ENCODE measurements at regions not wholly inside any gene's neighbourhood (a gene's known extent, or its start where the extent isn't known, plus 50 kb on each side); places are given as distances from the start of the nearest gene placed in this dataset.

- TF ChIP-seq CHD7 (IDR thresholded peaks at IDR 0.05; ENCODE audit: insufficient replicate concordance, low read length) (no peak), YY1 (IDR thresholded peaks at IDR 0.05; ENCODE audit: low read depth, low read length) (no peak), TEAD4 (IDR thresholded peaks at IDR 0.05; ENCODE audit: low read depth, low read length) (0 out of 2 replicates have a peak, but pooled peaks have one; percentile 53), NRF1 (IDR thresholded peaks at IDR 0.05; ENCODE audit: low read depth, low read length) (no peak), ASH2L (IDR thresholded peaks at IDR 0.05; ENCODE audit: low read length) (no peak), CBX8 (IDR thresholded peaks at IDR 0.05; ENCODE audit: borderline replicate concordance, low read depth, low read length) (no peak), SRF (IDR thresholded peaks at IDR 0.05; ENCODE audit: low read depth, low read length) (no peak)
These were observed 473.4 kb upstream of the CPEB2 start (continued) for GRCh38 chr4:14528918-14529317.

Measured in H1 (cell line).